CD14-positive monocyte (primary cell): ENCODE measurements at regions not wholly inside any gene's neighbourhood (a gene's known extent, or its start where the extent isn't known, plus 50 kb on each side); places are given as distances from the start of the nearest gene placed in this dataset.

Experiments
- DNase-seq, 3 donors: peaks; one replicate each; pipeline ENCODE4 v3.0.0-alpha.2; 2011 to 2022
- H2AFZ ChIP-seq: 2 replicates; pipeline ENCODE4 v1.6.0; 2012; ENCODE audit warnings: mild to moderate bottlenecking, low read depth, low read length, inconsistent platforms; ENCODE audit not compliant: insufficient read depth, poor library complexity, severe bottlenecking
- H3K27ac ChIP-seq, 2 donors: 1 replicate in 1 of 2; 2 replicates in 1 of 2; pipeline ENCODE4 v1.5.1; 2012 to 2013; ENCODE audit warnings: low read length in 2 of 2, control low read depth in 1 of 2, inconsistent platforms in 1 of 2, low read depth in 1 of 2, mild to moderate bottlenecking in 1 of 2
- H3K27me3 ChIP-seq, 2 donors: one replicate each; pipeline versions ENCODE4 v1.6.0 to v1.6.1; 2011 to 2013; ENCODE audit warnings: low read length in 2 of 2; ENCODE audit not compliant: control insufficient read depth in 2 of 2, insufficient read depth in 2 of 2
- H3K36me3 ChIP-seq, 2 donors: replicated peaks in 1 of 2; 1 replicate in 1 of 2; 2 replicates in 1 of 2; pipeline versions ENCODE4 v1.5.1 to v1.6.1; 2012 to 2013; ENCODE audit warnings: low read length in 2 of 2, control low read depth in 1 of 2, inconsistent platforms in 1 of 2, mild to moderate bottlenecking in 1 of 2; ENCODE audit not compliant: insufficient read depth in 2 of 2, control insufficient read depth in 1 of 2
- H3K4me1 ChIP-seq, 2 donors: 1 replicate in 1 of 2; 2 replicates in 1 of 2; pipeline versions ENCODE4 v1.5.1 to v1.6.1; 2012 to 2013; ENCODE audit warnings: low read length in 2 of 2, control low read depth in 1 of 2, inconsistent platforms in 1 of 2, mild to moderate bottlenecking in 1 of 2, moderate library complexity in 1 of 2; ENCODE audit not compliant: insufficient read depth in 2 of 2, control insufficient read depth in 1 of 2
- H3K4me2 ChIP-seq: replicated peaks from 2 replicates; pipeline ENCODE3; 2012; ENCODE audit warnings: low read length, moderate library complexity, mild to moderate bottlenecking; ENCODE audit not compliant: poor library complexity, severe bottlenecking; ENCODE audit errors: extremely low read depth
- H3K4me3 ChIP-seq, 3 experiments: fragments of 200-600 bp in 1 of 3; sonication (generic) in 1 of 3; replicated peaks in 1 of 3; 1 replicate in 2 of 3; 2 replicates in 1 of 3; pipeline ENCODE4 v1.5.1; 2011 to 2013; ENCODE audit warnings: low read length in 3 of 3, mild to moderate bottlenecking in 3 of 3, control low read depth in 2 of 3, low read depth in 2 of 3, inconsistent platforms in 1 of 3, moderate library complexity in 1 of 3
- H3K79me2 ChIP-seq: 2 replicates; pipeline ENCODE4 v1.6.0; 2012; ENCODE audit warnings: mild to moderate bottlenecking, control low read depth, inconsistent platforms, low read length, moderate library complexity; ENCODE audit not compliant: insufficient read depth
- H3K9ac ChIP-seq: 2 replicates; pipeline ENCODE4 v1.6.0; 2017; ENCODE audit warnings: low read length, mild to moderate bottlenecking; ENCODE audit not compliant: insufficient read depth, poor library complexity, severe bottlenecking
- H3K9me3 ChIP-seq, 2 donors: replicated peaks in 1 of 2; 1 replicate in 1 of 2; 2 replicates in 1 of 2; pipeline versions ENCODE4 v1.5.1 to v1.6.1; 2012 to 2013; ENCODE audit warnings: low read length in 2 of 2, control low read depth in 1 of 2; ENCODE audit not compliant: control insufficient read depth in 1 of 2, insufficient read depth in 1 of 2
- H4K20me1 ChIP-seq: 2 replicates; pipeline ENCODE4 v1.6.0; 2012; ENCODE audit warnings: mild to moderate bottlenecking, low read length, control low read depth, moderate library complexity; ENCODE audit not compliant: insufficient read depth
- H3K27ac Mint-ChIP-seq, 7 donors: one replicate each; pipeline ENCODE4 v1.8.0; 2020; ENCODE audit warnings: mild to moderate bottlenecking in 7 of 7, mixed read lengths in 7 of 7, moderate library complexity in 6 of 7, inconsistent platforms in 2 of 7
- H3K27me3 Mint-ChIP-seq, 3 donors: one replicate each; pipeline ENCODE4 v1.8.0; 2021 to 2022; ENCODE audit warnings: low read depth in 3 of 3, mild to moderate bottlenecking in 3 of 3, mixed read lengths in 3 of 3, moderate library complexity in 3 of 3, inconsistent platforms in 1 of 3
- H3K36me3 Mint-ChIP-seq, 2 donors: one replicate each; pipeline ENCODE4 v1.8.0; 2020; ENCODE audit warnings: mixed read lengths in 2 of 2, inconsistent platforms in 1 of 2, mild to moderate bottlenecking in 1 of 2
- H3K4me1 Mint-ChIP-seq: one replicate; pipeline ENCODE4 v1.8.0; 2020; ENCODE audit warnings: mild to moderate bottlenecking, mixed read lengths
- H3K4me3 Mint-ChIP-seq, 2 donors: one replicate each; pipeline ENCODE4 v1.8.0; 2020; ENCODE audit warnings: mild to moderate bottlenecking in 2 of 2, mixed read lengths in 2 of 2, moderate library complexity in 1 of 2
- H3K9me3 Mint-ChIP-seq, 7 donors: one replicate each; pipeline ENCODE4 v1.8.0; 2020 to 2022; ENCODE audit warnings: mixed read lengths in 7 of 7, mild to moderate bottlenecking in 6 of 7, moderate library complexity in 6 of 7, inconsistent platforms in 2 of 7
- CTCF ChIP-seq: fragments of 200-600 bp; IDR thresholded peaks from one replicate; pipeline ENCODE4 v1.8.0; 2022; ENCODE audit warnings: antibody characterized with exemption, mild to moderate bottlenecking
- WGBS: methylation state at CpG from one replicate; pipeline ENCODE4 v1.1.5; 2013; ENCODE audit warnings: missing lambda C conversion rate; ENCODE audit not compliant: insufficient coverage; 5-methylcytosine and 5-hydroxymethylcytosine counted together
- intact Hi-C, 2 donors: fragments of 100-400 bp; cut with micrococcal nuclease; formaldehyde crosslinking; loops; one replicate each; pipeline versions ENCODE4 v1.15.0 to v1.15.1; 2023

DNA sequence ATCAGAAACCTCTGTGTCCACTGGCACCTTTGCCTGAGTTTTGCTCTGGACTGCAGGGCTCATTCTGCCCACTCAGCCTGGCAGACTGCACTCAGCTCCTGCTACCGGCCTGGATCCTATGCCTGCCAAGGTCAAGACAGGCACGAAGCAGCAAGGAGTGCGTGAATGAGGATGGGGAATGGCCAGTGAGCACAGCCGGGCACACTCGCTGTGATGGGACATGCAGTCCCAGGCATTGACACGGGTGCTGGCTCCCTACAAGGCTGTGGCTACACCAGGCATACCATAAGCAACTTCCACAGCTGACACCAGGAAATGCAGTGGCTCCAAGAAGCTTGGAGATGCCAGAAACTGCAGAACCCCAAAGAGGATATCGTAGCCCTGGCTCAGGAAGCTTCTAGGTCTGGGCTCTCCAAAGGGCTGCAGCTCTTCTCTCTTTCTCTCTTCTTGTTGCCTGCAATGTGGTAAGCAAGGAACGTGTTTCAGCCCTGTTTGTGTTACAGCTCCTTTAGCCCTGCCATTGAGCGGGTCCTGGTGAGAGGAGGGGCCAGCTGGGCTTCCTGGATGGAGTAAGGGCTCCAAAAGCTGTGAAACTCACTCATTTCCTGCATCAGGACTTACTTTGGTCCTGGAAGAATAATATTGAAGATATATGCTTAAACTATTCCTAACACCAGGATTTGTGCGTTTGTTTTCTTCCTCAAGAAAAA is 832.6 kb upstream of the SLITRK5 start:
- H3K4me3 Mint-ChIP-seq: no peak overlapping the region
- Histone ChIP-seq H3K4me3 (no peak overlapping the region), H2AFZ (no peak overlapping the region), H3K27me3 (no peaks in the 10 kb centered on the region), H3K79me2 (no peaks in the 10 kb centered on the region), H4K20me1 (no peaks in the 10 kb centered on the region), H3K36me3 (no peaks in the 10 kb centered on the region), H3K27ac (no peak overlapping the region), H3K4me2 (no peak overlapping the region), H3K9me3 (peaks cover 28 to 38% of the 10 kb centered on the region in 2 donors), H3K4me1 (no peaks in the 10 kb centered on the region), H3K9ac (no peak overlapping the region)
- no peak for DNase-seq
- H3K27me3 Mint-ChIP-seq: peaks cover 0 to 2% (median 0%) of the 10 kb centered on the region in 3 donors
- H3K36me3 Mint-ChIP-seq: no peaks in the 10 kb centered on the region
- intact Hi-C loops: no loop called here
- H3K4me1 Mint-ChIP-seq: no peaks in the 10 kb centered on the region
- WGBS: 92% methylated on average over 7 of the region's 10 CpGs
- no peak overlapping the region for H3K27ac Mint-ChIP-seq
- peaks cover 7 to 33% (median 16%) of the 10 kb centered on the region in 7 donors for H3K9me3 Mint-ChIP-seq
- no peak for TF ChIP-seq CTCF

DNA sequence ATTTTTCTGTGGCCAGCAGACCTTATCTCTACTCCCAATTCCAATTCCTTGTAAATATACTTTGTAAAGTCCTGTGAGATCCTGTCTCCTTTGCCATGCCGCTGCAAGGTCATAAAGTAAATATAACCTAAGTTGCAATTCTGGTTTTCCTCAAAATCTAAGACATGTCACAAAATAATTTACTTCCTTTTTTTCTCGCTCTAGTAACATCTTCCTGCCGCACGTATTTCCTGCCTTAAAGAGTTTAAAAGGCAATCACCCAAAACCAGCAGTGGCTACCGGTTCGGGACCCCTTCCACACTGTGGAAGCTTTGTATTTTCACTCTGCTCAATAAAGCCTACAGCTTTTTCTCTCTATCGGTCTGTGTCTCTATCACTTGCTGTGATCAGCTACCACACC is 832.0 kb upstream of the SLITRK5 start:
- H3K4me3 Mint-ChIP-seq: no peak overlapping the region
- H3K4me1 Mint-ChIP-seq: no peaks in the 10 kb centered on the region
- Histone ChIP-seq H2AFZ (no peak overlapping the region), H3K79me2 (no peaks in the 10 kb centered on the region), H3K4me2 (no peak overlapping the region), H3K4me3 (no peak overlapping the region), H4K20me1 (no peaks in the 10 kb centered on the region), H3K9ac (no peak overlapping the region), H3K27me3 (no peaks in the 10 kb centered on the region), H3K9me3 (peaks cover 28 to 38% of the 10 kb centered on the region in 2 donors), H3K36me3 (no peaks in the 10 kb centered on the region), H3K4me1 (no peaks in the 10 kb centered on the region), H3K27ac (no peak overlapping the region)
- H3K36me3 Mint-ChIP-seq: no peaks in the 10 kb centered on the region
- no peak overlapping the region for H3K27ac Mint-ChIP-seq
- TF ChIP-seq CTCF: no peak
- 28% methylated on average over 7 of the region's 7 CpGs for WGBS
- intact Hi-C loops: no loop called here
- H3K9me3 Mint-ChIP-seq: peaks cover 4 to 33% (median 16%) of the 10 kb centered on the region in 7 donors
- DNase-seq: no peak
- peaks cover 0 to 2% (median 0%) of the 10 kb centered on the region in 3 donors for H3K27me3 Mint-ChIP-seq
